Endothelial cell of umbilical vein (primary cell): ENCODE measurements at regions not wholly inside any gene's neighbourhood (a gene's known extent, or its start where the extent isn't known, plus 50 kb on each side); places are given as distances from the start of the nearest gene placed in this dataset.

Experiments used
- BruUV-seq: library from RNA; stranded (reverse); fragments of 400-500 nt; replicated peaks from 2 replicates; lab custom pipeline; 2021; lab: Mats Ljungman, UMichigan
- CTCF ChIA-PET: fragments of 300-600, 350-600 bp; sonication (Branson Sonifier 250); formaldehyde crosslinking; loops from one replicate; lab custom pipeline; 2021; ENCODE audit warnings: antibody characterized with exemption, inconsistent platforms; lab: Charles Lee
- POLR2A ChIA-PET: fragments of 300-600, 350-600 bp; sonication (Branson Sonifier 250); formaldehyde crosslinking; loops from one replicate; lab custom pipeline; 2021; ENCODE audit warnings: antibody characterized with exemption, inconsistent platforms; lab: Charles Lee
- DNase-seq: peaks from one replicate; pipeline ENCODE4 v3.0.0-alpha.2; 2011; ENCODE audit warnings: low read depth, low spot score
- FAIRE-seq: peaks from 2 replicates; lab custom pipeline; 2011; peaks lifted over from hg19 to GRCh38; lab: Jason Lieb, UNC
- H2AFZ ChIP-seq: 2 replicates; pipeline ENCODE4 v1.6.0; 2012; ENCODE audit warnings: low read depth, low read length, control low read depth, inconsistent platforms
- H3K27ac ChIP-seq: 2 replicates; pipeline ENCODE4 v1.5.1; 2011; ENCODE audit warnings: low read depth, mild to moderate bottlenecking, control low read depth, low read length, moderate library complexity; ENCODE audit not compliant: insufficient read depth
- H3K27me3 ChIP-seq, 2 experiments: 2 replicates each; pipeline versions ENCODE4 v1.6.0 to v1.6.1; 2011; ENCODE audit warnings: low read length in 2 of 2, mixed read lengths in 1 of 2; ENCODE audit not compliant: control insufficient read depth in 2 of 2, insufficient read depth in 2 of 2
- H3K36me3 ChIP-seq, 2 experiments: 2 replicates in 1 of 2; 3 replicates in 1 of 2; pipeline ENCODE4 v1.5.1; 2011; ENCODE audit warnings: low read length in 2 of 2, mild to moderate bottlenecking in 1 of 2, moderate library complexity in 1 of 2; ENCODE audit not compliant: control insufficient read depth in 2 of 2, insufficient read depth in 2 of 2; ENCODE audit errors: extremely low read depth in 1 of 2
- H3K4me1 ChIP-seq: 3 replicates; pipeline ENCODE4 v1.5.1; 2011; ENCODE audit warnings: mild to moderate bottlenecking, low read length; ENCODE audit not compliant: control insufficient read depth, insufficient read depth; ENCODE audit errors: extremely low read depth
- H3K4me2 ChIP-seq: 2 replicates; pipeline ENCODE4 v1.6.1; 2011; ENCODE audit warnings: low read length, control low read depth, mixed read lengths; ENCODE audit not compliant: insufficient read depth
- H3K4me3 ChIP-seq, 3 experiments: fragments of 200-600 bp in 1 of 3; sonication (generic), shearing (Covaris generic) in 1 of 3; replicated peaks in 1 of 3; 2 replicates each; pipeline ENCODE4 v1.5.1; 2011 to 2016; ENCODE audit warnings: control low read depth in 3 of 3, low read length in 3 of 3, mild to moderate bottlenecking in 2 of 3, inconsistent platforms in 1 of 3, low read depth in 1 of 3, moderate library complexity in 1 of 3; ENCODE audit not compliant: insufficient read depth in 1 of 3
- H3K79me2 ChIP-seq: 2 replicates; pipeline ENCODE4 v1.6.0; 2012; ENCODE audit warnings: low read length, inconsistent platforms; ENCODE audit not compliant: control insufficient read depth, insufficient read depth
- H3K9ac ChIP-seq: replicated peaks from 2 replicates; pipeline ENCODE3; 2011; ENCODE audit warnings: low read length, control low read depth; ENCODE audit not compliant: insufficient read depth; ENCODE audit errors: extremely low read depth
- H3K9me1 ChIP-seq: replicated peaks from 3 replicates; pipeline ENCODE4 v1.6.0; 2011; ENCODE audit warnings: mild to moderate bottlenecking, low read length; ENCODE audit not compliant: control insufficient read depth, insufficient read depth; ENCODE audit errors: extremely low read depth
- H3K9me3 ChIP-seq: replicated peaks from 2 replicates; pipeline ENCODE4 v1.5.1; 2012; ENCODE audit warnings: low read length, inconsistent platforms; ENCODE audit not compliant: control insufficient read depth, insufficient read depth
- H4K20me1 ChIP-seq: replicated peaks from 2 replicates; pipeline ENCODE3; 2011; ENCODE audit warnings: mild to moderate bottlenecking, low read length; ENCODE audit not compliant: control insufficient read depth, insufficient read depth; ENCODE audit errors: extremely low read depth
- CTCF ChIP-seq, 2 donors: IDR thresholded peaks; 1 replicate in 1 of 2; 2 replicates in 1 of 2; pipeline ENCODE4 v1.5.1; 2011; ENCODE audit warnings: low read length in 2 of 2, mild to moderate bottlenecking in 2 of 2, moderate library complexity in 2 of 2, control low read depth in 1 of 2, inconsistent platforms in 1 of 2, low read depth in 1 of 2; ENCODE audit not compliant: insufficient read depth in 1 of 2; ENCODE audit errors: extremely low read depth in 1 of 2
- EZH2 ChIP-seq: IDR thresholded peaks from 2 replicates; pipeline ENCODE4 v1.6.1; 2012; ENCODE audit warnings: borderline replicate concordance, low read depth, mild to moderate bottlenecking, moderate library complexity, low read length, inconsistent platforms; ENCODE audit not compliant: severe bottlenecking
- GATA2 ChIP-seq: IDR thresholded peaks from 2 replicates; pipeline ENCODE4 v1.7.0; 2011; ENCODE audit warnings: low read depth, mild to moderate bottlenecking, moderate library complexity, mixed read lengths, low read length; ENCODE audit not compliant: insufficient read length, insufficient read depth
- MYC ChIP-seq: IDR thresholded peaks from one replicate; pipeline ENCODE4 v1.6.1; 2011; ENCODE audit warnings: mild to moderate bottlenecking, low read depth, low read length
- POLR2A ChIP-seq: IDR thresholded peaks from 2 replicates; pipeline ENCODE4 v1.6.1; 2012; ENCODE audit warnings: low read depth, mild to moderate bottlenecking, control low read depth, low read length
- dilution Hi-C: fragments of 300-500 bp; cut with MboI; formaldehyde crosslinking; loops from one replicate; pipeline ENCODE4 v1.15.0; 2019; ENCODE audit warnings: low sequenced_read_pairs; ENCODE audit not compliant: extremely low pct_ligation_motif_present
- intact Hi-C: fragments of 100-400 bp; cut with micrococcal nuclease; formaldehyde crosslinking; loops from one replicate; pipeline ENCODE4 v1.10.0; 2022

- FAIRE-seq, result peak; percentile 83
- CTCF ChIA-PET, result interaction anchor here (0.6 to 1.4 kb wide), 5 partner anchors 10 to 1482 kb away, joined by 3 to 4 read pairs (median 3); no protein-coding TSS in a partner anchor
Measured at GRCh38 chr7:32427769-32428291, 62.4 kb downstream of the LSM5 start.

More at GRCh38 chr7:32427769-32428291, 62.4 kb downstream of the LSM5 start:
- H3K4me3 ChIP-seq, result no peak overlapping the region
- H3K36me3 ChIP-seq, result no peaks in the 10 kb centered on the region
- intact Hi-C loops, result no loop called here
- TF ChIP-seq EZH2 (peak; percentile 65), CTCF (IDR thresholded peaks at IDR 0.05; ENCODE audit: extremely low read depth in 1 of 2, insufficient read depth in 1 of 2, low read depth in 1 of 2, low read length in 2 of 2) (peak; percentile 43 to 77), POLR2A (no peak), GATA2 (no peak), MYC (peak; percentile 23)
- H3K9me1 ChIP-seq, result no peaks in the 10 kb centered on the region
- no peak overlapping the region for H3K9ac ChIP-seq
- no peak overlapping the region for H3K27ac ChIP-seq
- H3K9me3 ChIP-seq, result no peaks in the 10 kb centered on the region
- H3K27me3 ChIP-seq, result peaks cover 6 to 9% of the 10 kb centered on the region in 2 experiments
- no peak overlapping the region for H2AFZ ChIP-seq
- no TSS peak for BruUV-seq
- H3K4me2 ChIP-seq, result no peak overlapping the region
- no peaks in the 10 kb centered on the region for H3K79me2 ChIP-seq
- POLR2A ChIA-PET, result no interaction called here
- dilution Hi-C loops, result no loop called here
- peak; percentile 74 for DNase-seq
- no peaks in the 10 kb centered on the region for H3K4me1 ChIP-seq
- H4K20me1 ChIP-seq, result no peaks in the 10 kb centered on the region
